Peyer's patch (tissue), 4 donors: ENCODE measurements at regions not wholly inside any gene's neighbourhood (a gene's known extent, or its start where the extent isn't known, plus 50 kb on each side); places are given as distances from the start of the nearest gene placed in this dataset.
"Not testable (repeated sequence)": the region's sequence is repeated elsewhere in the genome, so short reads cannot be mapped to it uniquely, and the experiment has no call there.

Experiments used
- DNase-seq, 3 donors: peaks; one replicate each; pipeline ENCODE4 v3.0.0-alpha.2; 2017 to 2019
- H3K27ac ChIP-seq, 4 donors: fragments of 200-600 bp; sonication (generic); one replicate each; pipeline ENCODE4 v1.5.1; 2016 to 2019
- H3K27me3 ChIP-seq, 2 donors: fragments of 200-600 bp; sonication (generic); one replicate each; pipeline ENCODE4 v1.5.1; 2019
- H3K36me3 ChIP-seq, 3 donors: fragments of 200-600 bp; sonication (generic); one replicate each; pipeline ENCODE4 v1.5.1; 2016 to 2019
- H3K4me1 ChIP-seq, 4 donors: fragments of 200-600 bp; sonication (generic); one replicate each; pipeline ENCODE4 v1.5.1; 2016 to 2019
- H3K4me3 ChIP-seq, 4 donors: fragments of 200-600 bp; sonication (generic); 1 replicate in 3 of 4; 2 replicates in 1 of 4; pipeline ENCODE4 v1.5.1; 2016 to 2019; ENCODE audit warnings: mild to moderate bottlenecking in 1 of 4
- H3K9me3 ChIP-seq, 4 donors: fragments of 200-600 bp; sonication (generic); one replicate each; pipeline ENCODE4 v1.5.1; 2016 to 2019; ENCODE audit warnings: mild to moderate bottlenecking in 1 of 4
- CTCF ChIP-seq, 6 experiments: fragments of 450-650 bp in 4 of 6; fragments of 200-600 bp in 2 of 6; sonication (generic) in 1 of 6; IDR thresholded peaks; one replicate each; pipeline ENCODE4 v1.5.1; 2017 to 2019; ENCODE audit warnings: antibody characterized with exemption in 6 of 6, mild to moderate bottlenecking in 3 of 6, moderate library complexity in 1 of 6
- POLR2A ChIP-seq, 2 donors: fragments of 450-650 bp; IDR thresholded peaks; one replicate each; pipeline ENCODE4 v1.5.1; 2017; ENCODE audit warnings: antibody characterized with exemption in 2 of 2, mild to moderate bottlenecking in 2 of 2, moderate library complexity in 2 of 2

DNA sequence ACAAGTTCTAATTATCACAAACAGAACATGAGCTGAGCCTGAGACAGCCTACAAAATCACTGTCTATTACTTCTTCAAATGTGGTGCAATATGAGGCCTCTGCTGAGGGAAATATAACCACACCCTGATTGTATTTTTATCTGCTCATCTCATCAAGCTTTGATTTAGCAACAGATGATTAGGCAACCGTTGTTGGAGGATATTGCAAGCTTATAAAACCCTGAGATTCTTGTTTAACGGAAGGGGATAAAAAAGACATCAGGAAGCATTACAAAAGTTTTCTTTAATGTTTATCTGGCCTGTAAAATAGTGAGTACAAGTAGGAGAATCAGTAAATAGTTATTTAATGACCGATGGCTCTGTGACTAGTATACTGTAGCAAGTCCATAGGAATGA, 108.5 kb downstream of the ZNF330 start:
- Histone ChIP-seq H3K4me1 (peaks cover 0 to 7% (median 2%) of the 10 kb centered on the region in 4 donors), H3K4me3 (no peak overlapping the region), H3K36me3 (no peaks in the 10 kb centered on the region), H3K9me3 (no peaks in the 10 kb centered on the region), H3K27ac (peak overlapping the region in 1 of 4 donors; percentile 9), H3K27me3 (no peaks in the 10 kb centered on the region)
- DNase-seq, result no peak
- no peak for TF ChIP-seq CTCF (IDR thresholded peaks at IDR 0.05)

DNA sequence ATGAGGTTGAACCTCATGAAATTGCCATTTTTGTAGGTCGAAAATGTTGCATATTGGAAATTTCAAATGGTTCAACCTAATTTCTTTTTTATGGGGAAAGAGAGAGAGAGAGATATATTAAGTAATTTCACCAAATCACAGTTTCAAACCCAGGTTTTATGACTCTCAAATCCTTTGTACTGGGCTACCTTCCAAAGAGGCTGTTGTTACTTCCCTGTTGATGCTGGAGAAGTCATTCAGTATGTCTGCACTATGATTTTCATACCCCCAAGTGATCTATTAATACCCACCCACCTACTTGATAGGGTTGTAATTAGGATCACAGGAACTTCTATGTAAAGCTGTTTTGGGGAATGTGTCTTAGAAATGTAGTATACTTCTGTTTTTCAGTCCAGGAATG, 109.9 kb downstream of the ZNF330 start:
- peaks cover 0 to 7% (median 2%) of the 10 kb centered on the region in 4 donors for H3K4me1 ChIP-seq
- H3K36me3 ChIP-seq, result no peaks in the 10 kb centered on the region
- no peaks in the 10 kb centered on the region for H3K27me3 ChIP-seq
- no peak overlapping the region for H3K27ac ChIP-seq
- no peak overlapping the region for H3K4me3 ChIP-seq
- no peak for DNase-seq
- TF ChIP-seq CTCF (IDR thresholded peaks at IDR 0.05), result no peak
- no peak for TF ChIP-seq POLR2A (IDR thresholded peaks at IDR 0.05)
- no peaks in the 10 kb centered on the region for H3K9me3 ChIP-seq

DNA sequence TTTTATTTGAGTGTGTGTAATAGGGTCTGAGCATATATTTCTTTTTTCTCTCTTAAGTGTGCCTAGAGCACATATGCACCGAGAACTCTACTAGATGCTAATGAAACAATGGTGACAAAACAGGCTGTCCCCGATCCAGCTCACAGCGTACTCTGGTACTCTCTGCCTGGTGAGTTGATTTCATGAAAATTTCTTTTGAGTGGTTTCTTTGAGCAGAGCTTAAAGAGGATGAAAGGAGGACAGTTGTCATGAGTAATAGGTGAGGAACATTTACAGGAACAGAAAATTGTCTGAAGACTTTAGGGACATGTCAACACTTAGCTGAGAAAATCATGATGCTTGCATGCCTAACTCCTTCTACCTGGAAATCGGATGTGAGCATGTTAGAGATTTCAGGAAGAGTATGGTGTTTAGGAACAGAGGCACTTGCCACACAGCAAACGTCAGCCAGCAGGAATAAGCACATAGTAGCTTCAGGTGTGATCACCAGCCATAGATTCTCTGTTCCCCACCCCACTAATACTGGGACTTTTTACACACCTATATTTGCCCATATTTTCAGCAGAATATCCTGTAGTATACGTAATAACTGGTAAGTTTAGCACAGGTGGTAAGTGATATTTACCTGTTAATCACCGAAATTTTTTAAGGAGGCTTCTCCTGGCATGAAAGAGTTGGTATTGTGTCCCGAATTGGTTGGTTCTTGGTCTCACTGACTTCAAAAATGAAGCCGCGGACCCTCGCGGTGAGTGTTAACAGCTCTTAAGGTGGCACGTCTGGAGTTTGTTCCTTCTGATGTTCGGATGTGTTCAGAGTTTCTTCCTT, 111.1 kb downstream of the ZNF330 start:
- TF ChIP-seq POLR2A (IDR thresholded peaks at IDR 0.05) (no peak), CTCF (IDR thresholded peaks at IDR 0.05) (no peak)
- Histone ChIP-seq H3K27me3 (no peaks in the 10 kb centered on the region), H3K4me1 (peaks cover 0 to 7% (median 2%) of the 10 kb centered on the region in 4 donors), H3K36me3 (no peaks in the 10 kb centered on the region), H3K9me3 (no peaks in the 10 kb centered on the region), H3K27ac (no peak overlapping the region), H3K4me3 (no peak overlapping the region)
- DNase-seq, result no peak

DNA sequence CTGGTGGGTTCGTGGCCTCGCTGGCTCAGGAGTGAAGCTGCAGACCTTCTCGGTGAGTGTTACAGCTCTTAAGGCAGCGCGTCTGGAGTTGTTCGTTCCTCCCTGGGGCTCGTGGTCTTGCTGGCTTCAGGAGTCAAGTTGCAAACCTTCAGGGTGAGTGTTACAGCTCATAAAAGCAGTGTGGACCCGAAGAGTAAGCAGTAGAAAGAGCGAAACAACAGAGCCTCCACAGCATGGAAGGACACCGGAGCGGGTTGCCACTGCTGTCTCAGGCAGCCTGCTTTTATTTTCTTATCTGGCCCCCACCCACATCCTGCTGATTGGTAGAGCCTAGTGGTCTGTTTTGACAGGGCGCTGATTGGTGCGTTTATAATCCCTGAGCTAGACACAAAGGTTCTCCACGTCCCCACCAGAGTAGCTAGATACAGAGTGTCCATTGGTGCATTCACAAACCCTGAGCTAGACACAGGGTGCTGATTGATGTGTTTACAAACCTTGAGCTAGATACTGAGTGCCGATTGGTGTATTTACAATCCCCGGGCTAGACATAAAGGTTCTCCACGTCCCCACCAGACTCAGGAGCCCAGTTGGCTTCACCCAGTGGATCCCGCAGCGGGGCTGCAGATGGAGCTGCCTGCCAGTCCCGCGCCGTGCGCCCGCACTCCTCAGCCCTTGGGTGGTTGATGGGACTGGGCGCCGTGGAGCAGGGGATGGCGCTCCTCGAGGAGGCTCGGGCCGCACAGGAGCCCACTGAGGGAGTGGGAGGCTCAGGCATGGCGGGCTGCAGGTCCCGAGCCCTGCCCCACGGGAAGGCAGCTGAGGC, 111.9 kb downstream of the ZNF330 start:
- DNase-seq, result not testable (repeated sequence)

DNA sequence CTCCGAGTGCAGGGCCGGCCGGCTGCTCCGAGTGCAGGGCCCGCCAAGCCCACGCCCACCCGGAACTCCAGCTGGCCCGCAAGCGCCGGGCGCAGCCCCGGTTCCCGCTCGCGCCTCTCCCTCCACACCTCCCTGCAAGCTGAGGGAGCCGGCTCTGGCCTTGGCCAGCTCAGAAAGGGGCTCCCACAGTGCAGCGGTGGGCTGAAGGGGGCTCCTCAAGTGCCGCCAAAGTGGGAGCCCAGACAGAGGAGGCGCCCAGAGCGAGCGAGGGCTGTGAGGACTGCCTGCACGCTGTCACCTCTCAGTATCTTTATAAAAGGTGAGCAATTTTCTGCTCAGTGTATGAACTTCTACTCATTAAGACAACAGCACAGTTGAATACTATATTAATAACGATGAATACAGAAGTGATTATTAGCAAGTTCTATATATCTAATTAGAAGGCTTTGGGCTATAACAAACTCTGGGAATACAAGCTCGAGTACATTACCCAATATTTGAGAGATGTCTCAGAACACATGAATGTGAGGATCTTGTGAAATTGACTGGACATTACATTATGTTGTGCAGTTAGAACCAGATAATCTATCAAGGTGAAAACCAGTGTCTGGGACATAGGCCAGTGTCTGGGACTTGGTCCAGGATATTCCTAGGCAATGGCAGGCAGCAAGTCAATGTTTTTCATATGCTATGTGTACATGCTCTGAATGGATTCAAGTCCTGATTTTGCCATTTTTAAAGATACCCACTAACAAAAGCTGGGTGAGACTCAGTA, 112.9 kb downstream of the ZNF330 start:
- not testable (repeated sequence) for H3K36me3 ChIP-seq, DNase-seq, H3K27me3 ChIP-seq, H3K4me1 ChIP-seq, H3K9me3 ChIP-seq
- peak overlapping the region in 2 of 4 donors; percentile 35 to 41 for H3K4me3 ChIP-seq
- peak overlapping the region in 1 of 4 donors; percentile 48 for H3K27ac ChIP-seq

More for the DNA sequence above, 111.9 kb downstream of the ZNF330 start:
- H3K4me1 ChIP-seq, H3K36me3 ChIP-seq, H3K27me3 ChIP-seq, H3K9me3 ChIP-seq: not testable (repeated sequence)
- H3K27ac ChIP-seq, result peak overlapping the region in 1 of 4 donors; percentile 17
- peak overlapping the region in 3 of 4 donors; percentile 22 to 41 (median 35) for H3K4me3 ChIP-seq

DNA sequence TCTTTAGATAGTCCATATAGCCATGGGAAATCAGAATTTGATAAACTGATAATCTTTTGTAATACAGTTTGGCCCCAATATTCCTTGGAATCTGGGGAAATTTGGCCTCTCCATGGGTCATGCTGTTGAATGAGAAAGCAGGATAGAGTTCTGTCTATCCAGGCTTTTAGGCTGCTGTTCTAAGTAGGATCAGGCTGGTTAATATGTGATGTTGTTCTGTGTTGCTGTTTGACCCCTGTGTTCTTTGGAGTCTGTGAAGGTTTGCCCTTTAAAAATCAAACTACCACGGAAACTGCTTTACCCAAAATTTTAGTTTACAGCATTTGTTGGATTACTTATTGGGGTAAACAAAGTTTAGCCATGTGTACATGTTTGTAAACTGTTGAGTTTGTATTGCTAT, 114.5 kb downstream of the ZNF330 start:
- no peaks in the 10 kb centered on the region for H3K36me3 ChIP-seq
- TF ChIP-seq CTCF (IDR thresholded peaks at IDR 0.05) (no peak), POLR2A (IDR thresholded peaks at IDR 0.05) (no peak)
- no peak for DNase-seq
- H3K9me3 ChIP-seq, result no peaks in the 10 kb centered on the region
- H3K4me3 ChIP-seq, result no peak overlapping the region
- peaks cover 0 to 3% (median 0%) of the 10 kb centered on the region in 4 donors for H3K4me1 ChIP-seq
- no peak overlapping the region for H3K27ac ChIP-seq
- H3K27me3 ChIP-seq, result no peaks in the 10 kb centered on the region
